Activated CD8-positive, alpha-beta T cell treated with anti-CD3 and anti-CD28 coated beads for 36 hours (primary cell): ENCODE measurements at regions not wholly inside any gene's neighbourhood (a gene's known extent, or its start where the extent isn't known, plus 50 kb on each side); places are given as distances from the start of the nearest gene placed in this dataset.

Source experiments
- ATAC-seq: fragments of 200-7000 bp; cut with Tn5 transposase; one replicate; pipeline ENCODE4 v1.10.0; 2021; ENCODE audit warnings: mild to moderate bottlenecking, moderate library complexity
- CTCF ChIA-PET: fragments of 350-600 bp; sonication (Branson Sonifier 250); formaldehyde crosslinking; loops from one replicate; lab custom pipeline; 2021; ENCODE audit warnings: antibody characterized with exemption; lab: Charles Lee
- POLR2A ChIA-PET: fragments of 350-600 bp; sonication (Branson Sonifier 250); formaldehyde crosslinking; loops from one replicate; lab custom pipeline; 2021; ENCODE audit warnings: antibody characterized with exemption; lab: Charles Lee
- DNase-seq: peaks from one replicate; pipeline ENCODE4 v3.0.0-alpha.2; 2020
- H3K27ac Mint-ChIP-seq: one replicate; pipeline ENCODE4 v1.8.0; 2021; ENCODE audit warnings: mild to moderate bottlenecking, mixed read lengths
- H3K27me3 Mint-ChIP-seq: one replicate; pipeline ENCODE4 v1.8.0; 2021; ENCODE audit warnings: mixed read lengths
- H3K36me3 Mint-ChIP-seq: one replicate; pipeline ENCODE4 v1.8.0; 2021; ENCODE audit warnings: low read depth, mixed read lengths
- H3K4me1 Mint-ChIP-seq: one replicate; pipeline ENCODE4 v1.8.0; 2021; ENCODE audit warnings: low read depth, mixed read lengths
- H3K4me3 Mint-ChIP-seq: one replicate; pipeline ENCODE4 v1.8.0; 2021; ENCODE audit warnings: mild to moderate bottlenecking, moderate library complexity, mixed read lengths
- H3K9me3 Mint-ChIP-seq: one replicate; pipeline ENCODE4 v1.8.0; 2021; ENCODE audit warnings: mixed read lengths
- intact Hi-C: fragments of 100-400 bp; cut with micrococcal nuclease; formaldehyde crosslinking; loops from one replicate; pipeline ENCODE4 v1.10.0; 2022
- TF ChIP-seq, protein P1 (sequence below): fragments of 200-600 bp; IDR thresholded peaks from one replicate; pipeline ENCODE4 v1.8.0; 2022; ENCODE audit warnings: antibody characterized with exemption, mild to moderate bottlenecking

DNA sequence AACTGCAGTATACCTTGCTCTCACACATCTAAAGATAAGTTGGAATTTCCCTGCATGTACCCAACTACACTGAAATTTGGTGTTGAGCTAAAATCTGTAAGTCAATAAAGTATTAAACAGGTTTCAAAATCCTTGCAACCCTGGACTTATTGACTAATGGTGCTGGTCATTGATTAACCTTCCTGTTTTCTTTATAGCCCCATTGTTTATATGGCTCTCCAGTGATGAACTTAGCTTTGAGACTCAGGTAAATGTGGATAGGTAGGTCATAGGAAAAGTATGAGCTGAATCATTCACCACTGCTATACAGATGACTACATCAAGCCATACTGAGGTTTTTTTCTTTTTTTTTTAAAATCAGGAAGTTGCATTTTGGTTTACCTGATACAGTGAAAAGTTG lies 132.7 kb downstream of the FAT3 start:
- DNase-seq, result no peak
- no peaks in the 10 kb centered on the region for H3K9me3 Mint-ChIP-seq
- H3K27me3 Mint-ChIP-seq, result no peaks in the 10 kb centered on the region
- no peak overlapping the region for H3K4me3 Mint-ChIP-seq
- ChIA-PET CTCF (no interaction called here), POLR2A (no interaction called here)
- intact Hi-C loops, result no loop called here
- no peak overlapping the region for H3K27ac Mint-ChIP-seq
- no peak for ATAC-seq
- TF ChIP-seq, protein P1, sequence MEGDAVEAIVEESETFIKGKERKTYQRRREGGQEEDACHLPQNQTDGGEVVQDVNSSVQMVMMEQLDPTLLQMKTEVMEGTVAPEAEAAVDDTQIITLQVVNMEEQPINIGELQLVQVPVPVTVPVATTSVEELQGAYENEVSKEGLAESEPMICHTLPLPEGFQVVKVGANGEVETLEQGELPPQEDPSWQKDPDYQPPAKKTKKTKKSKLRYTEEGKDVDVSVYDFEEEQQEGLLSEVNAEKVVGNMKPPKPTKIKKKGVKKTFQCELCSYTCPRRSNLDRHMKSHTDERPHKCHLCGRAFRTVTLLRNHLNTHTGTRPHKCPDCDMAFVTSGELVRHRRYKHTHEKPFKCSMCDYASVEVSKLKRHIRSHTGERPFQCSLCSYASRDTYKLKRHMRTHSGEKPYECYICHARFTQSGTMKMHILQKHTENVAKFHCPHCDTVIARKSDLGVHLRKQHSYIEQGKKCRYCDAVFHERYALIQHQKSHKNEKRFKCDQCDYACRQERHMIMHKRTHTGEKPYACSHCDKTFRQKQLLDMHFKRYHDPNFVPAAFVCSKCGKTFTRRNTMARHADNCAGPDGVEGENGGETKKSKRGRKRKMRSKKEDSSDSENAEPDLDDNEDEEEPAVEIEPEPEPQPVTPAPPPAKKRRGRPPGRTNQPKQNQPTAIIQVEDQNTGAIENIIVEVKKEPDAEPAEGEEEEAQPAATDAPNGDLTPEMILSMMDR, result no peak
- H3K4me1 Mint-ChIP-seq, result no peaks in the 10 kb centered on the region
- H3K36me3 Mint-ChIP-seq, result no peaks in the 10 kb centered on the region

DNA sequence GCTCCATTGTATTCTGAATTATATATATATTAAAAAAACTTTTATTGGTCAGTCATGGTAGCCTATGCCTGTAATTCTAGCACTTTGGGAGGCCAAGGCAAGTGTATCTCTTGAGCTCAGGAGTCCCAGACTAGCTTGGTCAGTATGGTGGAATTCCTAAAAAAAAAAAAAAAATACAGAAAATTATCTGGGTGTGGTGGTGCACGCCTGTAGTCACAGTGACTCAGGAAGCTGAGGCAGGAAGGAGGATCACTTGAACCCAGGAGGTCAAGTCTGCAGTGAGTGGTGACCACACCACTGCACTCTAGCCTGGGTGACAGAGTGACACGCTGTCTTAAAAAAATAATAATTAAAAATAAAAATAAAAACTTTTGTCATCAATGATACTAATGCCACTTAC lies 133.2 kb downstream of the FAT3 start:
- no peaks in the 10 kb centered on the region for H3K4me1 Mint-ChIP-seq
- CTCF ChIA-PET, result no interaction called here
- H3K36me3 Mint-ChIP-seq, result no peaks in the 10 kb centered on the region

DNA sequence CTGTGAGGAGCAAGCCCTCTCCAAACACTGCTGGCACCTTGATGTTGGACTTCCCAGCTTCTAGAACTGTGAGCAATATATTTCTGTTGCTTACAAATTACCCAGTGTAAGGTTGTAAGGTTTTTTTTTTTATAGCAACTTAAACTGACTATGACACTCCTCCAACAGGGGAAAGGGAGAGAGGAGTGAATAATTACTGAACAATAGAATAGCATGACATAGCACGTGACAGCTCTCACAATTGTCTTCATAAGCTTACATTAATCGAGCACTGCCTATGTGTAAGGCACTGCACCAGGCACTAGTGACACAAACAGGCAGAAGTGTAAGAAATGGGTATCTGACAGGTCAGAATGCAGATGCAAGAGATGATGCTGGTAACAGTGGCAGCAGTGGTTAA lies 136.9 kb downstream of the FAT3 start:
- no peaks in the 10 kb centered on the region for H3K27me3 Mint-ChIP-seq
- ATAC-seq, result no peak
- H3K36me3 Mint-ChIP-seq, result no peaks in the 10 kb centered on the region
- ChIA-PET POLR2A (no interaction called here), CTCF (no interaction called here)
- no peaks in the 10 kb centered on the region for H3K4me1 Mint-ChIP-seq
- H3K9me3 Mint-ChIP-seq, result no peaks in the 10 kb centered on the region
- intact Hi-C loops, result no loop called here
- TF ChIP-seq, protein P1, result no peak
- H3K4me3 Mint-ChIP-seq, result no peak overlapping the region
- H3K27ac Mint-ChIP-seq, result no peak overlapping the region
- DNase-seq, result no peak

More for the DNA sequence above, 133.2 kb downstream of the FAT3 start:
- POLR2A ChIA-PET, result no interaction called here
- intact Hi-C loops, result no loop called here
- ATAC-seq (no peak), DNase-seq (no peak)
- TF ChIP-seq, protein P1, result no peak
- H3K27ac Mint-ChIP-seq, result no peak overlapping the region
- H3K27me3 Mint-ChIP-seq, result no peaks in the 10 kb centered on the region
- no peak overlapping the region for H3K4me3 Mint-ChIP-seq
- no peaks in the 10 kb centered on the region for H3K9me3 Mint-ChIP-seq

DNA sequence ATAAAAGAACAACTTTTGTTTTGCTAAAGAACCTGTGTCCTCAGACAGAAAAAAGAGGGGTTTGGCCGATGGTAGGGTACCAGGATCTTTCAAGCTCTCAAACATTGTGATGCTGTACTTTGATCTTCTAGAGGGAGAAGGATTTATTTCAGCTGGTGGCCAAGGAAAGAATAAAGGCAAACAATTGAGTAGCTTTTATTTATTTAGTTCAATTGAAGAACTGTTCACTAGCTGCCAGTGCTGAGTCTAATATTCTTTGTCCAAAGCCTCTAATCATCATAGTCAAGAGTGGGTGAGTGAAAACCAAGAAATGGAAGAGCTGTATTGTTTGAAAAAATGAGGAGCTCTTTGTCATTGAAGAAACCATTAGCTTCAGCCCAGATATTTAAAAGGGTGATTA lies 138.4 kb downstream of the FAT3 start:
- no peaks in the 10 kb centered on the region for H3K9me3 Mint-ChIP-seq
- CTCF ChIA-PET, result no interaction called here

DNA sequence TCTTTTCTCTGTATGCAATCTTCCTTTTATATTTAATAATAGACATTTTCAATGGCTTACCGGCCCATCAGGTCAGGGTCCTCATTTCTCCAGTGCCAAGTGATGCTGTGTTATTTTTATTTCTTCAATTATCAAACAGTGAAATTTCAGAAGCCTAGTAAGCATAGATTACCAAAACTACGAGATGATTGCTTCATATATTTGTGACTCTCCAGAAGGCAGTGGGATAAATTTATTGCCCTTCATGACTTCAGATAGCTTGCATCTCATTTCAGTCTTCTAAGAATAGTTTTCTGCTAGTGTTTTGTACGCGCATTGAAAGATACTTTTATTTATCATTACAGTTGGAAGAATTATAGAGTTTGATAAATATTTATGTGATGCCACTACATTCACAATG lies 139.6 kb downstream of the FAT3 start:
- no peaks in the 10 kb centered on the region for H3K36me3 Mint-ChIP-seq
- TF ChIP-seq, protein P1, result no peak
- ATAC-seq, result no peak
- intact Hi-C loops, result no loop called here
- POLR2A ChIA-PET, result no interaction called here
- H3K27me3 Mint-ChIP-seq, result no peaks in the 10 kb centered on the region
- H3K9me3 Mint-ChIP-seq, result no peaks in the 10 kb centered on the region
- CTCF ChIA-PET, result no interaction called here
- no peaks in the 10 kb centered on the region for H3K4me1 Mint-ChIP-seq
- no peak for DNase-seq
- H3K27ac Mint-ChIP-seq, result no peak overlapping the region
- H3K4me3 Mint-ChIP-seq, result no peak overlapping the region

More for the DNA sequence above, 138.4 kb downstream of the FAT3 start:
- H3K36me3 Mint-ChIP-seq, result no peaks in the 10 kb centered on the region
- POLR2A ChIA-PET, result no interaction called here
- no peaks in the 10 kb centered on the region for H3K4me1 Mint-ChIP-seq
- H3K27me3 Mint-ChIP-seq, result no peaks in the 10 kb centered on the region
- ATAC-seq (no peak), DNase-seq (no peak)
- intact Hi-C loops, result no loop called here
- TF ChIP-seq, protein P1, result no peak
- no peak overlapping the region for H3K27ac Mint-ChIP-seq
- H3K4me3 Mint-ChIP-seq, result no peak overlapping the region
